Erythroblast (primary cell): ENCODE measurements at regions not wholly inside any gene's neighbourhood (a gene's known extent, or its start where the extent isn't known, plus 50 kb on each side); places are given as distances from the start of the nearest gene placed in this dataset.

ENCODE experiments used
- GATA1 ChIP-seq: IDR thresholded peaks from 2 replicates; pipeline ENCODE4 v1.6.1; 2011; ENCODE audit warnings: low read depth, mild to moderate bottlenecking, control low read depth, low read length, moderate library complexity
- POLR2A ChIP-seq: IDR thresholded peaks from 2 replicates; pipeline ENCODE4 v1.6.1; 2011; ENCODE audit warnings: mild to moderate bottlenecking, low read length

- TF ChIP-seq POLR2A (no peak), GATA1 (no peak)
These were observed 124.6 kb downstream of the AXIN2 start for GRCh38 chr17:65436871-65437270.
